ENCODE measurements at regions not wholly inside any gene's neighbourhood (a gene's known extent, or its start where the extent isn't known, plus 50 kb on each side); places are given as distances from the start of the nearest gene placed in this dataset.
A peak's percentile ranks its signal among the peaks of the same experiment; 100 is the strongest.

GRCh38 chr5:72597456-72597948 is 90.3 kb upstream of the ZNF366 start:
- no TSS peak for BruUV-seq (replicated peaks)
- no peak overlapping the region for H3K4me3 Mint-ChIP-seq (ENCODE audit: unreplicated experiment)
- TF ChIP-seq, protein P1, sequence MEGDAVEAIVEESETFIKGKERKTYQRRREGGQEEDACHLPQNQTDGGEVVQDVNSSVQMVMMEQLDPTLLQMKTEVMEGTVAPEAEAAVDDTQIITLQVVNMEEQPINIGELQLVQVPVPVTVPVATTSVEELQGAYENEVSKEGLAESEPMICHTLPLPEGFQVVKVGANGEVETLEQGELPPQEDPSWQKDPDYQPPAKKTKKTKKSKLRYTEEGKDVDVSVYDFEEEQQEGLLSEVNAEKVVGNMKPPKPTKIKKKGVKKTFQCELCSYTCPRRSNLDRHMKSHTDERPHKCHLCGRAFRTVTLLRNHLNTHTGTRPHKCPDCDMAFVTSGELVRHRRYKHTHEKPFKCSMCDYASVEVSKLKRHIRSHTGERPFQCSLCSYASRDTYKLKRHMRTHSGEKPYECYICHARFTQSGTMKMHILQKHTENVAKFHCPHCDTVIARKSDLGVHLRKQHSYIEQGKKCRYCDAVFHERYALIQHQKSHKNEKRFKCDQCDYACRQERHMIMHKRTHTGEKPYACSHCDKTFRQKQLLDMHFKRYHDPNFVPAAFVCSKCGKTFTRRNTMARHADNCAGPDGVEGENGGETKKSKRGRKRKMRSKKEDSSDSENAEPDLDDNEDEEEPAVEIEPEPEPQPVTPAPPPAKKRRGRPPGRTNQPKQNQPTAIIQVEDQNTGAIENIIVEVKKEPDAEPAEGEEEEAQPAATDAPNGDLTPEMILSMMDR (IDR thresholded peaks at IDR 0.05; ENCODE audit: unreplicated experiment): no peak
- intact Hi-C loops (cut with micrococcal nuclease): no loop called here
- no peak overlapping the region for H3K27ac Mint-ChIP-seq (ENCODE audit: low read depth, unreplicated experiment)
- no peaks in the 10 kb centered on the region for H3K27me3 Mint-ChIP-seq (ENCODE audit: insufficient read depth, unreplicated experiment)
- peak; percentile 49 for DNase-seq (ENCODE audit: unreplicated experiment)
- H3K4me1 Mint-ChIP-seq (ENCODE audit: insufficient read depth, unreplicated experiment): peaks cover 19% of the 10 kb centered on the region
- H3K36me3 Mint-ChIP-seq (ENCODE audit: insufficient read depth, unreplicated experiment): no peaks in the 10 kb centered on the region
- H3K9me3 Mint-ChIP-seq (ENCODE audit: unreplicated experiment): no peaks in the 10 kb centered on the region
- POLR2A ChIA-PET: interaction anchor here (0.7 to 5.0 kb wide), 4 partner anchors 18 to 220 kb away, joined by 3 to 32 read pairs (median 4); partner anchors contain the start of gene TNPO1
- CTCF ChIA-PET: no interaction called here

GRCh38 chr5:72596956-72597355 is 89.7 kb upstream of the ZNF366 start:
- Mint-ChIP-seq H3K36me3 (ENCODE audit: insufficient read depth, unreplicated experiment) (no peaks in the 10 kb centered on the region), H3K27me3 (ENCODE audit: insufficient read depth, unreplicated experiment) (no peaks in the 10 kb centered on the region), H3K27ac (ENCODE audit: low read depth, unreplicated experiment) (no peak overlapping the region), H3K4me3 (ENCODE audit: unreplicated experiment) (no peak overlapping the region), H3K4me1 (ENCODE audit: insufficient read depth, unreplicated experiment) (peaks cover 19% of the 10 kb centered on the region), H3K9me3 (ENCODE audit: unreplicated experiment) (no peaks in the 10 kb centered on the region)
- CTCF ChIA-PET: no interaction called here
- POLR2A ChIA-PET: interaction anchor here (5.0 kb wide), 1 partner anchor 221 kb away, joined by 32 read pairs; the partner anchor contains the start of gene TNPO1
- TF ChIP-seq, protein P1 (IDR thresholded peaks at IDR 0.05; ENCODE audit: unreplicated experiment): no peak
- intact Hi-C loops (cut with micrococcal nuclease): no loop called here
- peak; percentile 18 for DNase-seq (ENCODE audit: unreplicated experiment)
- no TSS peak for BruUV-seq (replicated peaks)

GRCh38 chr5:72588640-72589039 is 81.4 kb upstream of the ZNF366 start:
- Mint-ChIP-seq H3K27ac (ENCODE audit: low read depth, unreplicated experiment) (no peak overlapping the region), H3K27me3 (ENCODE audit: insufficient read depth, unreplicated experiment) (no peaks in the 10 kb centered on the region), H3K36me3 (ENCODE audit: insufficient read depth, unreplicated experiment) (no peaks in the 10 kb centered on the region), H3K4me1 (ENCODE audit: insufficient read depth, unreplicated experiment) (peaks cover 5% of the 10 kb centered on the region), H3K4me3 (ENCODE audit: unreplicated experiment) (no peak overlapping the region), H3K9me3 (ENCODE audit: unreplicated experiment) (no peaks in the 10 kb centered on the region)
- ChIA-PET CTCF (interaction anchor here (0.6 kb wide), 1 partner anchor 64 kb away, joined by 3 read pairs; no protein-coding TSS in a partner anchor), POLR2A (interaction anchor here (0.6 to 1.1 kb wide), 4 partner anchors 9 to 34 kb away, joined by 3 to 4 read pairs (median 3); no protein-coding TSS in a partner anchor)
- TF ChIP-seq, protein P1 (IDR thresholded peaks at IDR 0.05; ENCODE audit: unreplicated experiment): no peak
- no peak for DNase-seq (ENCODE audit: unreplicated experiment)
- no TSS peak for BruUV-seq (replicated peaks)
- intact Hi-C loops (cut with micrococcal nuclease): no loop called here

GRCh38 chr5:72587661-72588308 is 80.6 kb upstream of the ZNF366 start:
- TF ChIP-seq, protein P1 (IDR thresholded peaks at IDR 0.05; ENCODE audit: unreplicated experiment): no peak
- Mint-ChIP-seq H3K27ac (ENCODE audit: low read depth, unreplicated experiment) (no peak overlapping the region), H3K27me3 (ENCODE audit: insufficient read depth, unreplicated experiment) (no peaks in the 10 kb centered on the region), H3K4me1 (ENCODE audit: insufficient read depth, unreplicated experiment) (peaks cover 5% of the 10 kb centered on the region), H3K9me3 (ENCODE audit: unreplicated experiment) (no peaks in the 10 kb centered on the region), H3K36me3 (ENCODE audit: insufficient read depth, unreplicated experiment) (no peaks in the 10 kb centered on the region), H3K4me3 (ENCODE audit: unreplicated experiment) (no peak overlapping the region)
- no peak for DNase-seq (ENCODE audit: unreplicated experiment)
- ChIA-PET CTCF (no interaction called here), POLR2A (interaction anchor here (0.6 to 1.1 kb wide), 2 partner anchors 12 to 33 kb away, joined by 3 read pairs; no protein-coding TSS in a partner anchor)
- intact Hi-C loops (cut with micrococcal nuclease): no loop called here
- BruUV-seq (replicated peaks): no TSS peak

Measured in MCF 10A (cell line).